Pancreas (tissue), 10 donors: ENCODE measurements at regions not wholly inside any gene's neighbourhood (a gene's known extent, or its start where the extent isn't known, plus 50 kb on each side); places are given as distances from the start of the nearest gene placed in this dataset.

ENCODE experiments used
- ATAC-seq, 4 donors: fragments of 200-7000 bp; cut with Tn5 transposase; one replicate each; pipeline versions ENCODE4 v1.8.0 to v1.9.1; 2020; ENCODE audit warnings: mild to moderate bottlenecking in 4 of 4, moderate library complexity in 4 of 4
- DNase-seq, 6 donors: peaks; one replicate each; pipeline ENCODE4 v3.0.0-alpha.2; 2020
- FAIRE-seq: peaks from 2 replicates; lab custom pipeline; 2012; peaks lifted over from hg19 to GRCh38; lab: Jason Lieb, UNC
- H3K27ac ChIP-seq, 4 donors: fragments of 200-600 bp; sonication (generic); 1 replicate in 3 of 4; 2 replicates in 1 of 4; pipeline versions ENCODE4 v1.5.0 to v1.8.0; 2020
- H3K27me3 ChIP-seq, 4 donors: fragments of 200-600 bp; one replicate each; pipeline ENCODE4 v1.8.0; 2021
- H3K36me3 ChIP-seq, 3 donors: fragments of 200-600 bp; sonication (generic) in 1 of 3; one replicate each; pipeline versions ENCODE4 v1.5.0 to v1.8.0; 2020 to 2021
- H3K4me1 ChIP-seq, 3 donors: fragments of 200-600 bp; one replicate each; pipeline ENCODE4 v1.8.0; 2021
- H3K4me3 ChIP-seq, 4 donors: fragments of 200-600 bp; sonication (generic) in 2 of 4; one replicate each; pipeline versions ENCODE4 v1.5.0 to v1.8.0; 2020 to 2021
- H3K9me3 ChIP-seq, 4 donors: fragments of 200-600 bp; one replicate each; pipeline ENCODE4 v1.8.0; 2021
- WGBS, 2 donors: extraction: QIAGEN DNeasy Blood & Tissue Kit; methylation state at CpG; one replicate each; pipeline ENCODE4 v1.1.7; 2013; 5-methylcytosine and 5-hydroxymethylcytosine counted together
- intact Hi-C, 3 donors: fragments of 100-400 bp; cut with DNase I; formaldehyde crosslinking; loops; one replicate each; pipeline versions ENCODE4 v1.11.1 to v1.14.2; 2022
- TF ChIP-seq, protein P1 (sequence below), 4 donors: fragments of 200-600 bp; sonication (generic) in 3 of 4; IDR thresholded peaks; one replicate each; pipeline versions ENCODE4 v1.5.0 to v1.8.0; 2021; ENCODE audit warnings: antibody characterized with exemption in 4 of 4
- donor health status: healthy with polysubstance abuse.
- donor health status: DM: no; HTN: no; CAD: no; lungs with moderate emphysema.
- donor health status: DM: no; HTN: no; CAD: no.
- donor health status: control.
- donor health status: control.
- donor health status: Bipolar disorder and iron deficiency.
- donor health status: DM: yes; HTN: yes; CAD: no.
- donor health status: DM: no; HTN: no; CAD: no.
- donor health status: DM: no; HTN: no; CAD: no.
- donor health status: DM: yes; HTN: yes; CAD: no.

- intact Hi-C loops = no loop called here
Measured at GRCh38 chr7:80277434-80278427, 143.1 kb downstream of the GNAI1 start.

More at GRCh38 chr7:80277434-80278427, 143.1 kb downstream of the GNAI1 start:
- no peaks in the 10 kb centered on the region for H3K9me3 ChIP-seq
- H3K27ac ChIP-seq = peak overlapping the region in 2 of 4 donors; percentile 32 to 45
- peak; percentile 53 for FAIRE-seq
- H3K4me1 ChIP-seq = peaks cover 8 to 28% (median 27%) of the 10 kb centered on the region in 3 donors
- TF ChIP-seq, protein P1, sequence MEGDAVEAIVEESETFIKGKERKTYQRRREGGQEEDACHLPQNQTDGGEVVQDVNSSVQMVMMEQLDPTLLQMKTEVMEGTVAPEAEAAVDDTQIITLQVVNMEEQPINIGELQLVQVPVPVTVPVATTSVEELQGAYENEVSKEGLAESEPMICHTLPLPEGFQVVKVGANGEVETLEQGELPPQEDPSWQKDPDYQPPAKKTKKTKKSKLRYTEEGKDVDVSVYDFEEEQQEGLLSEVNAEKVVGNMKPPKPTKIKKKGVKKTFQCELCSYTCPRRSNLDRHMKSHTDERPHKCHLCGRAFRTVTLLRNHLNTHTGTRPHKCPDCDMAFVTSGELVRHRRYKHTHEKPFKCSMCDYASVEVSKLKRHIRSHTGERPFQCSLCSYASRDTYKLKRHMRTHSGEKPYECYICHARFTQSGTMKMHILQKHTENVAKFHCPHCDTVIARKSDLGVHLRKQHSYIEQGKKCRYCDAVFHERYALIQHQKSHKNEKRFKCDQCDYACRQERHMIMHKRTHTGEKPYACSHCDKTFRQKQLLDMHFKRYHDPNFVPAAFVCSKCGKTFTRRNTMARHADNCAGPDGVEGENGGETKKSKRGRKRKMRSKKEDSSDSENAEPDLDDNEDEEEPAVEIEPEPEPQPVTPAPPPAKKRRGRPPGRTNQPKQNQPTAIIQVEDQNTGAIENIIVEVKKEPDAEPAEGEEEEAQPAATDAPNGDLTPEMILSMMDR (IDR thresholded peaks at IDR 0.05) = no peak
- no peak overlapping the region for H3K4me3 ChIP-seq
- DNase-seq = no peak
- no peaks in the 10 kb centered on the region for H3K27me3 ChIP-seq
- WGBS, 2 donors = 27 to 33% methylated on average over 6 of the region's 6 CpGs
- peak in 3 of 4 donors; percentile 61 to 72 (median 65) for ATAC-seq
- no peaks in the 10 kb centered on the region for H3K36me3 ChIP-seq
